ENCODE measurements at regions not wholly inside any gene's neighbourhood (a gene's known extent, or its start where the extent isn't known, plus 50 kb on each side); places are given as distances from the start of the nearest gene placed in this dataset.

- Histone ChIP-seq H3K27me3 (no peaks in the 10 kb centered on the region), H3K4me1 (no peaks in the 10 kb centered on the region), H3K36me3 (no peaks in the 10 kb centered on the region), H3K4me3 (no peak overlapping the region), H3K27ac (no peak overlapping the region), H3K9me3 (no peaks in the 10 kb centered on the region)
- no peak for TF ChIP-seq CTCF (IDR thresholded peaks at IDR 0.05)
- DNase-seq = no peak
- intact Hi-C loops (cut with DNase I) = no loop called here
- no peak for ATAC-seq
These were observed 956.5 kb downstream of the KCNMA1 start for GRCh38 chr10:76681153-76681552.

- intact Hi-C loops (cut with DNase I) = no loop called here
- TF ChIP-seq CTCF (IDR thresholded peaks at IDR 0.05) = no peak
- no peaks in the 10 kb centered on the region for H3K36me3 ChIP-seq
- no peaks in the 10 kb centered on the region for H3K4me1 ChIP-seq
- ATAC-seq = no peak
- DNase-seq = no peak
- H3K27ac ChIP-seq = no peak overlapping the region
- H3K9me3 ChIP-seq = no peaks in the 10 kb centered on the region
- no peaks in the 10 kb centered on the region for H3K27me3 ChIP-seq
- H3K4me3 ChIP-seq = no peak overlapping the region
These were observed 958.6 kb downstream of the KCNMA1 start for GRCh38 chr10:76679030-76679429.

- no peak overlapping the region for H3K4me3 ChIP-seq
- H3K27ac ChIP-seq = peak overlapping the region in 1 of 2 donors; percentile 23
- no peak for DNase-seq
- no peaks in the 10 kb centered on the region for H3K36me3 ChIP-seq
- TF ChIP-seq CTCF (IDR thresholded peaks at IDR 0.05) = no peak
- H3K27me3 ChIP-seq = no peaks in the 10 kb centered on the region
- intact Hi-C loops (cut with DNase I) = no loop called here
- ATAC-seq = peak; percentile 41
- H3K4me1 ChIP-seq = no peaks in the 10 kb centered on the region
- no peaks in the 10 kb centered on the region for H3K9me3 ChIP-seq
These were observed 961.5 kb downstream of the KCNMA1 start for GRCh38 chr10:76675951-76676587.

GRCh38 chr10:76675561-76675950, 962.1 kb downstream of the KCNMA1 start:
- intact Hi-C loops (cut with DNase I) = no loop called here
- no peak for ATAC-seq
- Histone ChIP-seq H3K4me1 (no peaks in the 10 kb centered on the region), H3K4me3 (no peak overlapping the region), H3K27ac (peak overlapping the region in 1 of 2 donors; percentile 15), H3K27me3 (no peaks in the 10 kb centered on the region), H3K9me3 (no peaks in the 10 kb centered on the region), H3K36me3 (no peaks in the 10 kb centered on the region)
- no peak for DNase-seq
- TF ChIP-seq CTCF (IDR thresholded peaks at IDR 0.05) = no peak

- Histone ChIP-seq H3K4me3 (no peak overlapping the region), H3K4me1 (no peaks in the 10 kb centered on the region), H3K27ac (no peak overlapping the region), H3K36me3 (no peaks in the 10 kb centered on the region), H3K9me3 (no peaks in the 10 kb centered on the region), H3K27me3 (no peaks in the 10 kb centered on the region)
- intact Hi-C loops (cut with DNase I) = no loop called here
- ATAC-seq (peak; percentile 81), DNase-seq (peak in 2 of 4 donors; percentile 84 to 88)
- no peak for TF ChIP-seq CTCF (IDR thresholded peaks at IDR 0.05)
These were observed 969.9 kb downstream of the KCNMA1 start for GRCh38 chr10:76667408-76668370.
